ENCODE measurements at regions not wholly inside any gene's neighbourhood (a gene's known extent, or its start where the extent isn't known, plus 50 kb on each side); places are given as distances from the start of the nearest gene placed in this dataset.

DNA sequence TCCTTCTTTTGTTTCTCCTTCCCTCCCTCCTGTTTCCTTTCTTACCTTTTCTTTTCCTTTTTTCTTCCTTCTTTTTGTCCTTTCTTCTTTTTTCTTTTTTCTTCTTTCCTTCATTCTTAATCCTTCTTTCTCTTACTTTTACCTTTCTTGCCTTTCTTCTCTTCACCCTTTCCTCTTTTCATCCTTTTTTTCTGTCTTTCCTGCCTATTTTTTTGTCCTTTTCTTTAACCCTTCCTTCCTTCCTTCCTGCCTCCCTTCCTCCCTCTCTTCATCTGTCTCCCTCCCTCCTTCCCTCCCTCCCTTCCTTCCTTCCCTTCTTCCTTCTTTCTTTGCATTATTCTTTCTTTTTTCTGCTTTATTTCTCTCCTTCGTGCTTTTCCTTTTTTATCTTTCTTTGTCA lies 160.7 kb downstream of the AXIN2 start:
- TF ChIP-seq, protein P1, sequence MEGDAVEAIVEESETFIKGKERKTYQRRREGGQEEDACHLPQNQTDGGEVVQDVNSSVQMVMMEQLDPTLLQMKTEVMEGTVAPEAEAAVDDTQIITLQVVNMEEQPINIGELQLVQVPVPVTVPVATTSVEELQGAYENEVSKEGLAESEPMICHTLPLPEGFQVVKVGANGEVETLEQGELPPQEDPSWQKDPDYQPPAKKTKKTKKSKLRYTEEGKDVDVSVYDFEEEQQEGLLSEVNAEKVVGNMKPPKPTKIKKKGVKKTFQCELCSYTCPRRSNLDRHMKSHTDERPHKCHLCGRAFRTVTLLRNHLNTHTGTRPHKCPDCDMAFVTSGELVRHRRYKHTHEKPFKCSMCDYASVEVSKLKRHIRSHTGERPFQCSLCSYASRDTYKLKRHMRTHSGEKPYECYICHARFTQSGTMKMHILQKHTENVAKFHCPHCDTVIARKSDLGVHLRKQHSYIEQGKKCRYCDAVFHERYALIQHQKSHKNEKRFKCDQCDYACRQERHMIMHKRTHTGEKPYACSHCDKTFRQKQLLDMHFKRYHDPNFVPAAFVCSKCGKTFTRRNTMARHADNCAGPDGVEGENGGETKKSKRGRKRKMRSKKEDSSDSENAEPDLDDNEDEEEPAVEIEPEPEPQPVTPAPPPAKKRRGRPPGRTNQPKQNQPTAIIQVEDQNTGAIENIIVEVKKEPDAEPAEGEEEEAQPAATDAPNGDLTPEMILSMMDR (IDR thresholded peaks at IDR 0.05; ENCODE audit: borderline replicate concordance, control extremely low read depth, extremely low read depth, insufficient read depth, missing control alignments) = no peak
- in situ Hi-C loops (cut with MboI; ENCODE audit: low sequenced_read_pairs, unreplicated experiment) = no loop called here
- no peak for DNase-seq (ENCODE audit: low spot score)

DNA sequence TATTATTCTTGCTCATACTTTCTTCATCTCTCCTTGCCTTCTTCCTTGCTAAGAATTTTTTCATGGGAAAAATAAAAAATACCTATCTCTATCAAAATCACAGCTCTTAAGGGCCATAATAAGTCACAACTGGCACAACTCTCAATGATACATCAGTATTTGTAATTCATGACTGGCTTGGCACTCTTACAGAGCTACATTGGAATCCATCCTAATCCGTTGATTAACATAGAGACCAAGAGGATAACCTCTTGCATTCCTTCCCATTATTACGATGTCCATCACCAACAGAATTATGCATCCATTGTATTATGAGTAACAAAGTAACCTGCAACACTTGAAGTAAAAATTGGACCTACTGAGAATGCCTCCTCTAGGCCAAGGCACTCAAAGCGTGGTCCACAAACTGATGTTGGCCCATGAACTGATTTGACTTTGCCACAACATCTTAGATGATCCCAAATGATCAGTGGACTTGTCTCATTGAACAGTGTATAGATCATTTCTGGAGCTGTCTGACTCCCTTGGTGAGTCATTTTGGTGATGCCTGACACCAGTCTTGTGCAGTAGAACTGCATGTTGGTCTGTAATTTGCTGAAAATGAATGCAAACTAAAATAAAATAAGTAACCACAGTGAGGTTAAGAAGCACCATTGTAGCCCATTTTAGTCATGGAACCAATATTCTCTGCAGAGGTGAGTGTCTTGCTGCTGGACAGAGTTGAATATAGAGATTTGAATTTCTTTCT lies 163.2 kb downstream of the AXIN2 start:
- DNase-seq (ENCODE audit: low spot score) = no peak
- TF ChIP-seq, protein P1 (IDR thresholded peaks at IDR 0.05; ENCODE audit: borderline replicate concordance, control extremely low read depth, extremely low read depth, insufficient read depth, missing control alignments) = no peak
- in situ Hi-C loops (cut with MboI; ENCODE audit: low sequenced_read_pairs, unreplicated experiment) = no loop called here

DNA sequence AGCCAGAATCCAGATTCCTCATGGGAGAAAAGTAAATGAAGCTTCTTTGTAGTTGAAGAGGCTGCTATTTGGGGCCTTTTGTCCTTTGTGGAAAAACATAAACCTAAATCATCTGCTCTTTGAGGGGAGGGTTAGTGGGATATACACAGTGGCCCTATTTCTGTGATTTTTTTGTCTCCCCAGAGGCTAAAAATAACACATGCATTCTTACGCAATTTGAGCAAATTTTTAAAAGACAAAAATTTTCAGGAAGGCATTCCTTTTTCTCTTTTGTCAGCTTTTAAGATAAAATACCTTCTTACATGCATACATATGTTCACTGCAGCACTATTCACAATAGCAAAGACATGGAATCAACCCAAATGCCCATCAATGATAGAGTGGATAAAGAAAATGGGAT lies 165.5 kb downstream of the AXIN2 start:
- in situ Hi-C loops (cut with MboI; ENCODE audit: low sequenced_read_pairs, unreplicated experiment) = no loop called here
- no peak for DNase-seq (ENCODE audit: low spot score)
- TF ChIP-seq, protein P1 (IDR thresholded peaks at IDR 0.05; ENCODE audit: borderline replicate concordance, control extremely low read depth, extremely low read depth, insufficient read depth, missing control alignments) = no peak

DNA sequence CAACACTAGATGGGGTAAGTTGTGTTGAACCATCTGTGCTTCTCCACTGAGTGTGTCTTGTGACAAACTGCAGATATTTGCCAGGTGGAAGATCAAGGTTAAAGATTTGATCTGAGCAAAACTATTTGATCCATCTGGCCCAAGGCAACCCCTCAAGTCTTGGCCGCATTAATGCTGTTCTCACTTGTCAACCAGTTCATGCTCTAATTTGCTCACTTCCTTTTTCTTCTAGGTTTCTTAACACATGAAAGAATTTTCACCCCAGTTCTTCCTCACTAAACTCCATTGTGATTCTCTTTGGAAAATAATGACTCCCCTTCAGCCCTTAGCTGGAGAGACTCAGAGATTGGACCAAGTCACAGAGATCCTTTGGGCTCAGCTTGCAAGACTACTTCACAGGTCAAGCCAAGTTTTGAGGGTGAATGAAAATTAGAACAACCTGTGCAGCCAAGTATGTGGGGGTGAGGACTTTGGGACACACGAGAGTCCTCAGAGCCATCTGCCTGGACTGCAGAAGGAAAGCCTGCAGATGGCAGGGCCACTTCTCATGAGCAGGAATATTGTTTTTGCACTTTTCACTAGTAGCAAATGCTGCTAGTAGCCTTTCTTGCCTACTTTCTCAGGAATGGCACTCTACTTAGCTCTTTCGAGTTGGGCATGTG lies 166.5 kb downstream of the AXIN2 start:
- TF ChIP-seq, protein P1 (IDR thresholded peaks at IDR 0.05; ENCODE audit: borderline replicate concordance, control extremely low read depth, extremely low read depth, insufficient read depth, missing control alignments) = no peak
- DNase-seq (ENCODE audit: low spot score) = no peak
- in situ Hi-C loops (cut with MboI; ENCODE audit: low sequenced_read_pairs, unreplicated experiment) = no loop called here

DNA sequence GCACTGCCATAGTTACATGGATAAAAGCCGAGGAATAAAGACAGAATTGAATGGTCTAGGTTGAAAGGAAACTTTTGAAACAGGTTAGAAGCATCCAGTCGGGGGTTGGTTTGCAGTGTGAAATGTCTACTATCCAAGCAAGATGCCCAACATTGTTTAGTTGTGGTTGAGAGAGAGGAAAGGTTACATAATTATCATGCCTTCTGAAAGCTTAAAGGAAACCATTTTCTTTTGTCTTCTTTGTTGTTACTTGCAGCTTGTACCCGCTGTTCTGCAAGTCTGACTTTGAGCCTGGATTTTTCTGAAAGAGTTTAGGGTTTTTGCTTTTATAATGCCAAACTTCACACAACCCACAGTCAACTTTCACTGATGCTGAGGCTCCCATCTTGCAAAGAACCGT lies 167.9 kb downstream of the AXIN2 start:
- in situ Hi-C loops (cut with MboI; ENCODE audit: low sequenced_read_pairs, unreplicated experiment) = no loop called here
- DNase-seq (ENCODE audit: low spot score) = no peak
- TF ChIP-seq, protein P1 (IDR thresholded peaks at IDR 0.05; ENCODE audit: borderline replicate concordance, control extremely low read depth, extremely low read depth, insufficient read depth, missing control alignments) = no peak

DNA sequence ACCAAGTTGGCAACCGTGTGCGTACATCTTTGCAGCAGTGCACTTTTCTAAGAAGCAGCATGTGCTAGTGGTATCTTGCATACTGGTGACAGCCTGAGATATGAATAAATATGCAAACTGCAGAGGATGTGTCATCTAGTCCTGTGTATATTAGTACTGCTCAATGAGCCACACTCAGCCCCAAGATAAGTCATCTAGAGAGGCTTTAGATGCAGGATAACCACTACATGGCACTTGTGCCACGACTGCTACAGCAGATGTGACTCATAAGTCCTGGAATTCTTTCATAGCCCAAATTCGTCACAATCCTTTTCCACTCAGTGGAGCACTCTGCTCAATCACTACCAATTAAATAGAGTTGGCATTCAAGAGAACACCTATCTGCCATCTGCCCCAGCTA lies 171.5 kb downstream of the AXIN2 start:
- in situ Hi-C loops (cut with MboI; ENCODE audit: low sequenced_read_pairs, unreplicated experiment) = no loop called here
- DNase-seq (ENCODE audit: low spot score) = no peak
- TF ChIP-seq, protein P1 (IDR thresholded peaks at IDR 0.05; ENCODE audit: borderline replicate concordance, control extremely low read depth, extremely low read depth, insufficient read depth, missing control alignments) = no peak

Measured in GM13976 (cell line).